Choroid plexus epithelial cell (primary cell): ENCODE measurements at regions not wholly inside any gene's neighbourhood (a gene's known extent, or its start where the extent isn't known, plus 50 kb on each side); places are given as distances from the start of the nearest gene placed in this dataset.
A peak's percentile ranks its signal among the peaks of the same experiment; 100 is the strongest.

Experiments used
- DNase-seq: peaks from one replicate; pipeline ENCODE4 v3.0.0-alpha.2; 2010; ENCODE audit warnings: low read depth
- H3K4me3 ChIP-seq: 2 replicates; pipeline ENCODE4 v1.5.1; 2011; ENCODE audit warnings: low read depth, mild to moderate bottlenecking, control low read depth, low read length, moderate library complexity
- CTCF ChIP-seq: conservative IDR thresholded peaks from 2 replicates; pipeline ENCODE4 v1.5.1; 2011; ENCODE audit warnings: low read depth, mild to moderate bottlenecking, control low read depth, inconsistent platforms, low read length, moderate library complexity

DNA sequence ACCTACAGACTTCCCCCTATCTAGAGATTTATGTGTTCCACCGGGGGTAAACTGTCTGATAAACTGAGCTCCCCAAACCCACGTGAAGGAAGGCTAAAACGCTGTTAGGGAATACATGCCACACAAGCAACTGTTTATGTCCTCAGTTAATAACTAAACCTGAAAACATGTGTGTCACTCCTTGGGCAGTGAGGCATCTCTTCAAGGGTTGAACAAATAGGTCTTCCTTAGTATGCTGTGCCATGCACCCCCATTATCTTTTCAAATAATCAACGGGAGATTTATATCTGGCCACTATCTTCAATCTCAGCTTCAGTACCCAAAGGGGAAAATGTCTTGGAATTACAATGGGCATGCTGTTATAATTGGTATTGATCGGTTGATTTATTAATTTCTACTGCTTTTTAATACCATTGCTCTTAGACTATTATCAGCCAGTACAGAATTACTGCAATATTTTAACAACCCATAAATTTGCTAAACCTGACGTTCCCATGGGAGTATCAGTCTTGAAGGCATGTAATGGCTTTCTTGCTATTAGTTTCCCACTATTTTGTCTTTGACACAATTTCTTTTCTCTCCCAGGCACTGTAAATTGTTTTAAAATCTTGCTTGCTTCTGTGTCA is 279.2 kb upstream of the P2RY1 start:
- no peak overlapping the region for H3K4me3 ChIP-seq
- TF ChIP-seq CTCF = no peak
- DNase-seq = no peak

DNA sequence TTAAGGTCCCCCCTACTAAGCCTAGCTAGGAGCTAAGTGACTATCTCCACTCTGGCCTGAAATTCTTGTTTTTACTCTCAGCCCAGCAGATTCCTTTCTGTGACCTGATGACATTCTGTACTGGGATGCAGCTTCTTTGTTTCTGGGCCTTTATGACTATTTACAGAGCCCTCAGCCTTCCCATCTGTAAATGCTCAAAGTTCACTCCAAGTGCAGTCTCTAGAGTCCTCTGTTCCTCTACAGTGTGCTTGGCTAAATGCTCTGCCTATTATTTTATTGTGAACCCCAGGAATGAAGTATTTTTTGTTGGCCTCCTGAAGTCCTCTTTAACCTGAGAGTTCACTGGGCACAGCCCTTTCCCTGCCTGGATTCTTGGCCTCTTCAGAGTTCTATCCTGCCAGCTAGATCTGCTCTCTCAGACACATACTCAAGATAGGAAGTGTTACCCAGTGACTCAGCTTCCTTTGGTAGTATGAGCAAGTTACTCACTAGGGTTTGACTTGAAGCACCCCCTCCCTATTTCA is 278.1 kb upstream of the P2RY1 start:
- DNase-seq = peak; percentile 92
- H3K4me3 ChIP-seq = no peak overlapping the region
- TF ChIP-seq CTCF = no peak

- TF ChIP-seq CTCF = no peak
- DNase-seq = peak; percentile 13
- no peak overlapping the region for H3K4me3 ChIP-seq
Observed at GRCh38 chr3:152557302-152557999, 277.5 kb upstream of the P2RY1 start.

- peak; percentile 19 for DNase-seq
- TF ChIP-seq CTCF = no peak
- H3K4me3 ChIP-seq = no peak overlapping the region
Observed at GRCh38 chr3:152558386-152558785, 276.5 kb upstream of the P2RY1 start.

GRCh38 chr3:152559246-152559645 is 275.7 kb upstream of the P2RY1 start:
- no peak for DNase-seq
- no peak overlapping the region for H3K4me3 ChIP-seq
- no peak for TF ChIP-seq CTCF

- no peak overlapping the region for H3K4me3 ChIP-seq
- TF ChIP-seq CTCF = no peak
- peak; percentile 70 for DNase-seq
Observed at GRCh38 chr3:152564459-152564858, 270.5 kb upstream of the P2RY1 start.
